Immature natural killer cell (primary cell): ENCODE measurements at regions not wholly inside any gene's neighbourhood (a gene's known extent, or its start where the extent isn't known, plus 50 kb on each side); places are given as distances from the start of the nearest gene placed in this dataset.

Source experiments
- DNase-seq, 3 donors: peaks; one replicate each; pipeline ENCODE4 v3.0.0; 2022; ENCODE audit warnings: mixed read lengths in 1 of 3
- H3K27ac Mint-ChIP-seq, 6 donors: one replicate each; pipeline ENCODE4 v1.8.0; 2020; ENCODE audit warnings: mixed read lengths in 6 of 6, mild to moderate bottlenecking in 5 of 6, inconsistent platforms in 4 of 6, moderate library complexity in 3 of 6
- H3K27me3 Mint-ChIP-seq, 3 donors: one replicate each; pipeline ENCODE4 v1.8.0; 2020 to 2021; ENCODE audit warnings: low read depth in 3 of 3, mild to moderate bottlenecking in 3 of 3, mixed read lengths in 3 of 3, moderate library complexity in 3 of 3, inconsistent platforms in 1 of 3
- H3K36me3 Mint-ChIP-seq, 3 donors: one replicate each; pipeline ENCODE4 v1.8.0; 2020; ENCODE audit warnings: mixed read lengths in 3 of 3, inconsistent platforms in 2 of 3, mild to moderate bottlenecking in 2 of 3
- H3K4me1 Mint-ChIP-seq, 2 donors: one replicate each; pipeline ENCODE4 v1.8.0; 2020; ENCODE audit warnings: inconsistent platforms in 2 of 2, mild to moderate bottlenecking in 2 of 2, mixed read lengths in 2 of 2, moderate library complexity in 1 of 2
- H3K4me3 Mint-ChIP-seq, 5 donors: one replicate each; pipeline ENCODE4 v1.8.0; 2020; ENCODE audit warnings: mild to moderate bottlenecking in 5 of 5, mixed read lengths in 5 of 5, inconsistent platforms in 3 of 5, moderate library complexity in 3 of 5
- H3K9me3 Mint-ChIP-seq, 6 donors: one replicate each; pipeline ENCODE4 v1.8.0; 2020; ENCODE audit warnings: mild to moderate bottlenecking in 6 of 6, mixed read lengths in 6 of 6, inconsistent platforms in 4 of 6, moderate library complexity in 3 of 6

GRCh38 chr22:49270595-49271368 lies 556.9 kb downstream of the BRD1 start:
- no peak for DNase-seq
- H3K27ac Mint-ChIP-seq, result no peak overlapping the region
- H3K36me3 Mint-ChIP-seq, result no peaks in the 10 kb centered on the region
- H3K4me3 Mint-ChIP-seq, result no peak overlapping the region
- H3K27me3 Mint-ChIP-seq, result peaks cover 5 to 10% (median 7%) of the 10 kb centered on the region in 3 donors
- H3K9me3 Mint-ChIP-seq, result no peaks in the 10 kb centered on the region
- H3K4me1 Mint-ChIP-seq, result no peaks in the 10 kb centered on the region

DNA sequence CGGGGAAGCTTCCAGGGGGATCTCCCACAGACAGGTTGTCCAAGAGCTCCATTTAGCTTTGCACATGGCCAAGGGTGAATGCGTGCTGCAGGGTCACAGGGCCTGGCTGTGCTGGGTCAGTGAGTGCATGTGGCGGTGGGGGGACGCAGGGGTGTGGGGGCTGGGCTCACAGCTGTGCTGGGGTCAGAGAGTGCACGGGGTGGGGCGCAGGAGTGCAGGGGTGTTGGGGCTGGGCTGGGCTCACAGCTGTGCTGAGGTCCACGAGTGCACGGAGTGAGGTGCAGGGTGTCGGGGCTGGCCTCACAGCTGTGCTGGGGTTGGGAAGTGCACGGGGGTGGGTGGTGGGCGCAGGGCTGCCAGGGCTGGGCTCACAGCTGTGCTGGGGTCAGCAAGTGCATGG lies 557.7 kb downstream of the BRD1 start:
- H3K9me3 Mint-ChIP-seq, result no peaks in the 10 kb centered on the region
- no peak for DNase-seq
- no peak overlapping the region for H3K4me3 Mint-ChIP-seq
- H3K36me3 Mint-ChIP-seq, result no peaks in the 10 kb centered on the region
- peaks cover 5 to 10% (median 9%) of the 10 kb centered on the region in 3 donors for H3K27me3 Mint-ChIP-seq
- no peaks in the 10 kb centered on the region for H3K4me1 Mint-ChIP-seq
- no peak overlapping the region for H3K27ac Mint-ChIP-seq

GRCh38 chr22:49269371-49269770 lies 558.3 kb downstream of the BRD1 start:
- Mint-ChIP-seq H3K9me3 (no peaks in the 10 kb centered on the region), H3K4me3 (no peak overlapping the region), H3K27me3 (peaks cover 5 to 11% (median 5%) of the 10 kb centered on the region in 3 donors), H3K4me1 (no peaks in the 10 kb centered on the region), H3K27ac (no peak overlapping the region), H3K36me3 (no peaks in the 10 kb centered on the region)
- no peak for DNase-seq

DNA sequence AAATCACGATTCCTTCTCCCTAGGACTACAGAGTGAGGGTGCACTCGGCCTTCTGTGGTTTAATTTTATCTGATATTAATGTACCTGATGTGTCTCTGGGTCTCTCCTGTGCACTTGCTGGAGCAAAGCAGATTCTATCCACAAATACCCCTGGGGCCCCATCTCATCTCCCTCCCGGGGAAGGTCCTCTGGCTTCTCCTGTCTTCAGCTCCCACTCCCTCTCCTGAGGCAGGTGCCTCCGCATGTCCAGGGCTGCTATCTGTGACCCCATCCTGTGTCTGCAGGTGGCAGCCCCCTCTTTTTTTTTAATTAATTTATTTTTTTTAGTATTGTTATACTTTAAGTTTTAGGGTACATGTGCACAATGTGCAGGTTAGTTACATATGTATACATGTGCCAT lies 558.7 kb downstream of the BRD1 start:
- H3K36me3 Mint-ChIP-seq, result no peaks in the 10 kb centered on the region
- H3K9me3 Mint-ChIP-seq, result no peaks in the 10 kb centered on the region
- DNase-seq, result no peak
- H3K27ac Mint-ChIP-seq, result no peak overlapping the region
- no peaks in the 10 kb centered on the region for H3K4me1 Mint-ChIP-seq
- no peak overlapping the region for H3K4me3 Mint-ChIP-seq
- H3K27me3 Mint-ChIP-seq, result peaks cover 5 to 12% (median 5%) of the 10 kb centered on the region in 3 donors

DNA sequence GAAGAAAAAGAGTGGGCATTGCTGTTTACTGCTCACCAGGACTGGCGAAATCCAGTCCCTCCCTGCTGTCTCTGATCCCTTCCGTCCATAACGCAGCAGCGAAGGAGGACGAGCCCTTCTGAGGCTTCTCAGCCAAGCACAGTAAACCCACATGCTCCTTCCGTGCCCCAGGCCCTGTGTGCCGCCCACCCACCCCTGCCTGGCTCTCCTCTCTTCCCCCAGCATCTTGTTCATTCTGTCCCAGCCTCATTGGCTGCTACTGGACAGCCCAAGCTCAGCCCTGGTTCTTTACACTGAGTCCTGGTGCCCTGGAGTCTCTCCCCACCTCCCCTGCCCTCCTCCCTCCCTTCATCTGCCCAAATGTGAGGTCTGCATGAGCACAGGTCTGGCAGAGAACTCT lies 559.7 kb downstream of the BRD1 start:
- H3K9me3 Mint-ChIP-seq, result no peaks in the 10 kb centered on the region
- peaks cover 5 to 12% (median 5%) of the 10 kb centered on the region in 3 donors for H3K27me3 Mint-ChIP-seq
- H3K36me3 Mint-ChIP-seq, result no peaks in the 10 kb centered on the region
- DNase-seq, result no peak
- no peak overlapping the region for H3K27ac Mint-ChIP-seq
- H3K4me3 Mint-ChIP-seq, result no peak overlapping the region
- H3K4me1 Mint-ChIP-seq, result no peaks in the 10 kb centered on the region

DNA sequence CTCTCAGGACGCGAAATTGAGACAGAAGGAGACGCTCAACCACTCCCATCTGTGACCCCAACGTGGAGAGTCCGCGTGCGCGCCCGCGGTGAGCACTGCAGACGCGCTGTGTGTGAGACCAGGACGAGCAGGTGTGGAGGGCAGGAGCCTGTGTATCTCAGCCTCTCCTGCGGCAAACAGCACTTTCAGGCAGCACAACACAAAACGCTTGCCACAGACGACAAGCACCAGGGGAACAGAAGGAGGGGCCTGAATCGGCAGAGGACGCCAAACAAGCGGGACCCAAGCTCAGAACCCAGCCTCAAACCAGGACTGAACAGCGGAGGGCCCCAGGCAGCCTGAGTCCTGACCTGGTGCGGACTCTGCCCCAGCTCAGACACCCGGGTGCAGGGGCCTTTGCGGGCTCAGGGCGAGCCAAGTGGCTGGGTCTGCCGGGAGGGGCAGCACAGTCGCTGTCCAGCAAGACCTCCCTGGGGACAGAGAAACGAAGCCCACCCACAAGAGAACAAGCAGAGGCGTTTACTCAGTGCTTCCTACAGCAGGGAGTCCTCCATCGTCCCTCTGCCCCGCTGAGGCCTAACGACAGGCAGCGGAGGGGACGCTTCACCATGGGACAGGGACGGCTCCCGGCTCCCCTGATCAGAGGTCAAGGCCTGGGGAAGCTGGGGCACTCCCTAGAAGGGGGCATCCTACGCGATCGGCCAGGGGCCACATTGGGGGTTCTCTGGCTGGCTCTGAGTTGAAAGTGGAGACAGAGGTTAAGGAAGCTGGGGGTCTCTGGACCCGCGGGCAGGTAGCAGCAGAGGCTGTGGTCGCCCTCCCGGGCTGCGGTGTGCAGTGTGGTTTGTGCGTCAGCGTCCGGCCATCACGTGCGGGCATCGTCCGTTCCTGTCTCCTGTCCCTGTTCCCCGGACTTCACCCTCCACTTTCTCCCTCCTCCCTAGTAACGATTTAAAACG lies 560.8 kb downstream of the BRD1 start:
- Mint-ChIP-seq H3K27me3 (peaks cover 5 to 9% (median 5%) of the 10 kb centered on the region in 3 donors), H3K4me1 (no peaks in the 10 kb centered on the region), H3K36me3 (no peaks in the 10 kb centered on the region), H3K9me3 (no peaks in the 10 kb centered on the region), H3K4me3 (no peak overlapping the region), H3K27ac (no peak overlapping the region)
- DNase-seq, result no peak

DNA sequence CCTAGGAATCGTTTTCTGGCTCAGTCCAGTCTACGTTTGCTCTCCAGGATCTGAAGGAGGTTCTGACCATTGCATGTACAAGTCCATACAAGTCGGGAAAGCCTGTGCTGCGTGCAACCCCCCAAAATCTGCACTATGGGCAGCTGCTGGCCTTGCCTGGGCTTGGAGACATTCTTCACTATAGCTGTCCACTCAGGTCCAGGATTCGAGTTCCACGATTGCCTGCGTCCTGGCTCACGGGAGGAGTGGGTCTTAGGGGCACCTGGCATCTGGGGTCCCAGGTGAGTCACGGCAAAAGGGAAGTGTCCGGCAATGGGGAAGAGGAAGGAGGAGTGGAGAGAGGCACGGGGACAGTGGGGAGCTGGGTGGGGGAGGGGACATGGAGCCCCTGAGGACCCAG lies 563.0 kb downstream of the BRD1 start:
- Mint-ChIP-seq H3K36me3 (no peaks in the 10 kb centered on the region), H3K27ac (no peak overlapping the region), H3K27me3 (peaks cover 3 to 11% (median 3%) of the 10 kb centered on the region in 3 donors), H3K4me3 (no peak overlapping the region), H3K9me3 (no peaks in the 10 kb centered on the region), H3K4me1 (no peaks in the 10 kb centered on the region)
- DNase-seq, result no peak

GRCh38 chr22:49263101-49263500 lies 564.6 kb downstream of the BRD1 start:
- Mint-ChIP-seq H3K27ac (no peak overlapping the region), H3K4me1 (no peaks in the 10 kb centered on the region), H3K27me3 (peaks cover 3 to 8% (median 3%) of the 10 kb centered on the region in 3 donors), H3K4me3 (no peak overlapping the region), H3K9me3 (no peaks in the 10 kb centered on the region), H3K36me3 (no peaks in the 10 kb centered on the region)
- DNase-seq, result no peak

- Mint-ChIP-seq H3K27ac (no peak overlapping the region), H3K9me3 (no peaks in the 10 kb centered on the region)
These were observed 565.5 kb downstream of the BRD1 start for GRCh38 chr22:49262167-49262566.

DNA sequence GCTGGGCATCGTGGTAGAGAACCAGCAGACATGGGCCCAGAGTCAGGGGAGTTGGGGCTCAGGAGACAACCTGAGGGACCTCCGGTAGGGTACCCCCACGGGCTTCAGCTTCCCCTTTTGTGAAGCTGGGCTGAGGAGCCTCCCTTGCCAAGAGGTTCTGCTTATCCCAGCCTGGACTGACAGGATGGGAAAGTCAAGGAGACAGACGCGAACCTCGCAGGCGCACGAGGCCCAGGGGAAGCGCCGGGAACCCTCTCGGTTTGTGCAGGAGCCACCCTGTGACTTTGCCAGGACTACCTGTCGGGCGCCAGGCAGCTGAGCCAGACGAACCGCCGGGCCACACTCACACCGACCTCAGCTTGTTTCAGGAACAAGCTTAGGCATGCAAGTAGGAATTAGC lies 566.1 kb downstream of the BRD1 start:
- no peak for DNase-seq
- Mint-ChIP-seq H3K36me3 (no peaks in the 10 kb centered on the region), H3K4me3 (no peak overlapping the region), H3K27me3 (peaks cover 0 to 8% (median 0%) of the 10 kb centered on the region in 3 donors), H3K27ac (no peak overlapping the region), H3K4me1 (no peaks in the 10 kb centered on the region), H3K9me3 (no peaks in the 10 kb centered on the region)

More at GRCh38 chr22:49262167-49262566, 565.5 kb downstream of the BRD1 start:
- Mint-ChIP-seq H3K36me3 (no peaks in the 10 kb centered on the region), H3K4me1 (no peaks in the 10 kb centered on the region), H3K4me3 (no peak overlapping the region), H3K27me3 (peaks cover 0 to 8% (median 0%) of the 10 kb centered on the region in 3 donors)
- no peak for DNase-seq

GRCh38 chr22:49260681-49261580 lies 566.7 kb downstream of the BRD1 start:
- Mint-ChIP-seq H3K9me3 (no peaks in the 10 kb centered on the region), H3K4me3 (no peak overlapping the region), H3K27me3 (peaks cover 0 to 8% (median 0%) of the 10 kb centered on the region in 3 donors), H3K36me3 (no peaks in the 10 kb centered on the region), H3K4me1 (no peaks in the 10 kb centered on the region), H3K27ac (no peak overlapping the region)
- DNase-seq, result no peak

- no peaks in the 10 kb centered on the region for H3K36me3 Mint-ChIP-seq
- no peak overlapping the region for H3K27ac Mint-ChIP-seq
- no peak overlapping the region for H3K4me3 Mint-ChIP-seq
- H3K4me1 Mint-ChIP-seq, result no peaks in the 10 kb centered on the region
- no peak for DNase-seq
- H3K9me3 Mint-ChIP-seq, result no peaks in the 10 kb centered on the region
- peaks cover 0 to 6% (median under 1%) of the 10 kb centered on the region in 3 donors for H3K27me3 Mint-ChIP-seq
These were observed 567.6 kb downstream of the BRD1 start for GRCh38 chr22:49259839-49260615.
